Endometrium (tissue), 2 donors: ENCODE measurements at regions not wholly inside any gene's neighbourhood (a gene's known extent, or its start where the extent isn't known, plus 50 kb on each side); places are given as distances from the start of the nearest gene placed in this dataset.
"Not testable (repeated sequence)": the region's sequence is repeated elsewhere in the genome, so short reads cannot be mapped to it uniquely, and the experiment has no call there.

Source experiments
- FAIRE-seq: peaks from 2 replicates; lab custom pipeline; 2012; peaks lifted over from hg19 to GRCh38; lab: Jason Lieb, UNC
- donor health status: control.
- donor health status: control.

GRCh38 chr4:141290771-141291170, 70.1 kb downstream of the ZNF330 start:
- FAIRE-seq, result no peak

- no peak for FAIRE-seq
Measured at GRCh38 chr4:141294306-141294705, 73.6 kb downstream of the ZNF330 start.

GRCh38 chr4:141301216-141301615, 80.5 kb downstream of the ZNF330 start:
- FAIRE-seq, result no peak

GRCh38 chr4:141302924-141303323, 82.2 kb downstream of the ZNF330 start:
- no peak for FAIRE-seq

- FAIRE-seq, result no peak
Measured at GRCh38 chr4:141304346-141304745, 83.7 kb downstream of the ZNF330 start.

- no peak for FAIRE-seq
Measured at GRCh38 chr4:141306331-141306730, 85.6 kb downstream of the ZNF330 start.

GRCh38 chr4:141307241-141307689, 86.6 kb downstream of the ZNF330 start:
- FAIRE-seq, result no peak

GRCh38 chr4:141309874-141310273, 89.2 kb downstream of the ZNF330 start:
- FAIRE-seq, result no peak

- FAIRE-seq, result no peak
Measured at GRCh38 chr4:141311246-141312204, 90.8 kb downstream of the ZNF330 start.

GRCh38 chr4:141314627-141315026, 93.9 kb downstream of the ZNF330 start:
- FAIRE-seq, result no peak

- no peak for FAIRE-seq
Measured at GRCh38 chr4:141328560-141329173, 108.0 kb downstream of the ZNF330 start.

- FAIRE-seq, result no peak
Measured at GRCh38 chr4:141329174-141329569, 108.5 kb downstream of the ZNF330 start.

GRCh38 chr4:141330616-141331015, 109.9 kb downstream of the ZNF330 start:
- FAIRE-seq, result no peak

GRCh38 chr4:141331534-141332358, 111.1 kb downstream of the ZNF330 start:
- FAIRE-seq, result no peak

- FAIRE-seq, result not testable (repeated sequence)
Measured at GRCh38 chr4:141332359-141333181, 111.9 kb downstream of the ZNF330 start.

GRCh38 chr4:141333456-141334230, 112.9 kb downstream of the ZNF330 start:
- FAIRE-seq, result not testable (repeated sequence)

- no peak for FAIRE-seq
Measured at GRCh38 chr4:141335166-141335565, 114.5 kb downstream of the ZNF330 start.

- no peak for FAIRE-seq
Measured at GRCh38 chr4:141338238-141338637, 117.5 kb downstream of the ZNF330 start.

- no peak for FAIRE-seq
Measured at GRCh38 chr4:141339391-141339790, 118.7 kb downstream of the ZNF330 start.

- FAIRE-seq, result no peak
Measured at GRCh38 chr4:141339966-141340365, 119.3 kb downstream of the ZNF330 start.

- FAIRE-seq, result no peak
Measured at GRCh38 chr4:141340458-141340857, 119.8 kb downstream of the ZNF330 start.
